Dedifferentiated amniotic fluid mesenchymal stem cell (primary cell): ENCODE measurements at regions not wholly inside any gene's neighbourhood (a gene's known extent, or its start where the extent isn't known, plus 50 kb on each side); places are given as distances from the start of the nearest gene placed in this dataset.

Experiments
- DNase-seq: peaks from one replicate; pipeline ENCODE4 v3.0.0-alpha.2; 2016; ENCODE audit errors: extremely low spot score

GRCh38 chr16:51592535-51593300 is 441.6 kb upstream of the SALL1 start:
- no peak for DNase-seq

- no peak for DNase-seq
Measured at GRCh38 chr16:51592001-51592501, 441.0 kb upstream of the SALL1 start.

GRCh38 chr16:51591480-51591879 is 440.4 kb upstream of the SALL1 start:
- no peak for DNase-seq

GRCh38 chr16:51579652-51580360 is 428.7 kb upstream of the SALL1 start:
- DNase-seq: no peak

GRCh38 chr16:51577621-51578303 is 426.7 kb upstream of the SALL1 start:
- no peak for DNase-seq

GRCh38 chr16:51576498-51577195 is 425.6 kb upstream of the SALL1 start:
- no peak for DNase-seq

- DNase-seq: no peak
Measured at GRCh38 chr16:51573191-51573590, 422.1 kb upstream of the SALL1 start.

- no peak for DNase-seq
Measured at GRCh38 chr16:51569203-51569931, 418.3 kb upstream of the SALL1 start.

- no peak for DNase-seq
Measured at GRCh38 chr16:51567911-51568310, 416.8 kb upstream of the SALL1 start.

- no peak for DNase-seq
Measured at GRCh38 chr16:51565184-51565583, 414.1 kb upstream of the SALL1 start.

- no peak for DNase-seq
Measured at GRCh38 chr16:51562891-51563290, 411.8 kb upstream of the SALL1 start.

GRCh38 chr16:51559901-51560300 is 408.8 kb upstream of the SALL1 start:
- no peak for DNase-seq

- no peak for DNase-seq
Measured at GRCh38 chr16:51557670-51558069, 406.6 kb upstream of the SALL1 start.

GRCh38 chr16:51556694-51557340 is 405.7 kb upstream of the SALL1 start:
- DNase-seq: peak; percentile 86

- DNase-seq: no peak
Measured at GRCh38 chr16:51553910-51554309, 402.8 kb upstream of the SALL1 start.

- no peak for DNase-seq
Measured at GRCh38 chr16:51553314-51553713, 402.2 kb upstream of the SALL1 start.

- no peak for DNase-seq
Measured at GRCh38 chr16:51550800-51551347, 399.8 kb upstream of the SALL1 start.

GRCh38 chr16:51549836-51550235 is 398.8 kb upstream of the SALL1 start:
- DNase-seq: no peak

GRCh38 chr16:51545951-51546350 is 394.9 kb upstream of the SALL1 start:
- DNase-seq: no peak

GRCh38 chr16:51544851-51545467 is 393.9 kb upstream of the SALL1 start:
- DNase-seq: no peak
